Hepatocyte (in vitro differentiated cells): ENCODE measurements at regions not wholly inside any gene's neighbourhood (a gene's known extent, or its start where the extent isn't known, plus 50 kb on each side); places are given as distances from the start of the nearest gene placed in this dataset.

Source experiments
- DNase-seq: peaks from one replicate; pipeline ENCODE4 v3.0.0-alpha.2; 2016; ENCODE audit warnings: low spot score
- H2AFZ ChIP-seq: fragments of 200-600 bp; sonication (generic); 2 replicates; pipeline ENCODE4 v1.6.0; 2016; ENCODE audit warnings: antibody characterized with exemption, mild to moderate bottlenecking
- H3K27ac ChIP-seq: fragments of 200-600 bp; sonication (generic); 2 replicates; pipeline ENCODE4 v1.5.1; 2016; ENCODE audit warnings: mild to moderate bottlenecking
- H3K27me3 ChIP-seq: fragments of 200-600 bp; sonication (generic); 2 replicates; pipeline ENCODE4 v1.6.1; 2016
- H3K36me3 ChIP-seq: fragments of 200-600 bp; sonication (generic); replicated peaks from 2 replicates; pipeline ENCODE4 v1.5.1; 2016; ENCODE audit warnings: low read depth; ENCODE audit not compliant: insufficient read depth
- H3K4me1 ChIP-seq: fragments of 200-600 bp; sonication (generic); 2 replicates; pipeline ENCODE4 v1.5.1; 2016; ENCODE audit warnings: mild to moderate bottlenecking, moderate library complexity; ENCODE audit not compliant: insufficient read depth
- H3K4me2 ChIP-seq: fragments of 200-600 bp; sonication (generic); 2 replicates; pipeline ENCODE4 v1.6.0; 2016
- H3K4me3 ChIP-seq: fragments of 200-600 bp; sonication (generic); 2 replicates; pipeline ENCODE4 v1.5.1; 2016; ENCODE audit warnings: mild to moderate bottlenecking
- H3K79me2 ChIP-seq: fragments of 200-600 bp; sonication (generic); 2 replicates; pipeline ENCODE4 v1.6.0; 2017; ENCODE audit warnings: mild to moderate bottlenecking
- H3K9me2 ChIP-seq: fragments of 200-600 bp; sonication (generic); replicated peaks from 2 replicates; pipeline ENCODE4 v1.6.0; 2017; ENCODE audit warnings: mild to moderate bottlenecking; ENCODE audit not compliant: insufficient read depth
- H3K9me3 ChIP-seq: fragments of 200-600 bp; sonication (generic); 2 replicates; pipeline ENCODE4 v1.5.1; 2016; ENCODE audit warnings: low read depth, mild to moderate bottlenecking
- H4K20me1 ChIP-seq: fragments of 200-600 bp; sonication (generic); 2 replicates; pipeline ENCODE4 v1.6.0; 2016; ENCODE audit warnings: mild to moderate bottlenecking; ENCODE audit not compliant: insufficient read depth, poor library complexity, severe bottlenecking
- EZH2 ChIP-seq: fragments of 200-600 bp; sonication (generic); IDR thresholded peaks from 2 replicates; pipeline ENCODE4 v1.6.1; 2016; ENCODE audit warnings: antibody characterized with exemption, mild to moderate bottlenecking, borderline replicate concordance
- EZH2phosphoT487 ChIP-seq: fragments of 200-600 bp; sonication (generic); IDR thresholded peaks from one replicate; pipeline ENCODE4 v1.6.1; 2018; ENCODE audit warnings: antibody characterized with exemption, mild to moderate bottlenecking, low read depth, moderate library complexity; ENCODE audit not compliant: unreplicated experiment, severe bottlenecking
- WGBS: methylation state at CpG from one replicate; pipeline ENCODE4 v1.1.6; 2016; ENCODE audit warnings: low lambda C conversion rate; ENCODE audit errors: missing lambda C conversion rate; 5-methylcytosine and 5-hydroxymethylcytosine counted together
- TF ChIP-seq, protein P1 (sequence below): fragments of 200-600 bp; sonication (generic); IDR thresholded peaks from 2 replicates; pipeline ENCODE4 v1.5.1; 2016; ENCODE audit warnings: antibody characterized with exemption, mild to moderate bottlenecking; ENCODE audit not compliant: poor library complexity

GRCh38 chr3:117910820-117911521 lies 1123.7 kb downstream of the IGSF11 start:
- Histone ChIP-seq H4K20me1 (no peaks in the 10 kb centered on the region), H3K4me1 (no peaks in the 10 kb centered on the region), H3K9me3 (no peaks in the 10 kb centered on the region), H3K4me3 (no peak overlapping the region), H3K27ac (no peak overlapping the region), H3K79me2 (no peaks in the 10 kb centered on the region), H3K36me3 (no peaks in the 10 kb centered on the region), H2AFZ (no peak overlapping the region), H3K4me2 (no peak overlapping the region), H3K27me3 (no peaks in the 10 kb centered on the region), H3K9me2 (no peaks in the 10 kb centered on the region)
- TF ChIP-seq EZH2phosphoT487, result no peak
- TF ChIP-seq, protein P1, sequence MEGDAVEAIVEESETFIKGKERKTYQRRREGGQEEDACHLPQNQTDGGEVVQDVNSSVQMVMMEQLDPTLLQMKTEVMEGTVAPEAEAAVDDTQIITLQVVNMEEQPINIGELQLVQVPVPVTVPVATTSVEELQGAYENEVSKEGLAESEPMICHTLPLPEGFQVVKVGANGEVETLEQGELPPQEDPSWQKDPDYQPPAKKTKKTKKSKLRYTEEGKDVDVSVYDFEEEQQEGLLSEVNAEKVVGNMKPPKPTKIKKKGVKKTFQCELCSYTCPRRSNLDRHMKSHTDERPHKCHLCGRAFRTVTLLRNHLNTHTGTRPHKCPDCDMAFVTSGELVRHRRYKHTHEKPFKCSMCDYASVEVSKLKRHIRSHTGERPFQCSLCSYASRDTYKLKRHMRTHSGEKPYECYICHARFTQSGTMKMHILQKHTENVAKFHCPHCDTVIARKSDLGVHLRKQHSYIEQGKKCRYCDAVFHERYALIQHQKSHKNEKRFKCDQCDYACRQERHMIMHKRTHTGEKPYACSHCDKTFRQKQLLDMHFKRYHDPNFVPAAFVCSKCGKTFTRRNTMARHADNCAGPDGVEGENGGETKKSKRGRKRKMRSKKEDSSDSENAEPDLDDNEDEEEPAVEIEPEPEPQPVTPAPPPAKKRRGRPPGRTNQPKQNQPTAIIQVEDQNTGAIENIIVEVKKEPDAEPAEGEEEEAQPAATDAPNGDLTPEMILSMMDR, result no peak
- TF ChIP-seq EZH2, result no peak
- no peak for DNase-seq
- WGBS, result 92% methylated on average over 3 of the region's 3 CpGs

GRCh38 chr3:117912352-117912751 lies 1122.3 kb downstream of the IGSF11 start:
- 91% methylated on average over 2 of the region's 2 CpGs for WGBS
- Histone ChIP-seq H3K27ac (no peak overlapping the region), H3K9me3 (no peaks in the 10 kb centered on the region), H3K27me3 (no peaks in the 10 kb centered on the region), H3K9me2 (no peaks in the 10 kb centered on the region), H3K36me3 (no peaks in the 10 kb centered on the region), H4K20me1 (no peaks in the 10 kb centered on the region), H2AFZ (no peak overlapping the region), H3K79me2 (no peaks in the 10 kb centered on the region), H3K4me2 (no peak overlapping the region), H3K4me3 (no peak overlapping the region), H3K4me1 (no peaks in the 10 kb centered on the region)
- DNase-seq, result no peak
- TF ChIP-seq, protein P1, result no peak
- TF ChIP-seq EZH2phosphoT487 (no peak), EZH2 (no peak)

DNA sequence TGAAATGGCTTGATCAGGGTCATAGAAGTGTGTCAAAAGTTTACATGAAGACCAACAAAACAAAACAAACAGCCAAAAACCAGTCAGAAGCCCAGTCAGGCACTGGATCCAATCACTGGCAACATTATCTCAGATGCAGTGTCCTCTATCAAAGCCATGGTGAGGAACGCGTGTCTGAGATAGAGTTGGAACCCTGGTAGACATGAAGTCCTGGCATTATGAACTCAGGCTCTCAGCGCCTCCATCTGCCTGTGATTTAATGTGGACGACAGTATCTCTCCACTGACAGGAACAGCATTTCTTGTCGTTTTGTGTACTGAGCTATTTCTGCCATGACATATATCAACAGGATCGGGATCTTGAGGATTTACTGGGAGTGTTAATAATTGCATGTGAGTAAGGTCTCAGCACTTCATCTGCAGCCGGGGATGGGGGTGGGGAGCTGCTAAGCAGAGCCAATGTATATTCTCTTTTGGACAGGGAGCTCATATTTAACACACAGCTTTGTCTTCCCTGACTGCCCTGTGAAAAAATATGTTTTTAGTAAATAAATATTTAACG lies 1120.0 kb downstream of the IGSF11 start:
- 72% methylated on average over 8 of the region's 8 CpGs for WGBS
- Histone ChIP-seq H3K4me2 (no peak overlapping the region), H4K20me1 (no peaks in the 10 kb centered on the region), H3K4me1 (no peaks in the 10 kb centered on the region), H3K9me2 (no peaks in the 10 kb centered on the region), H3K9me3 (no peaks in the 10 kb centered on the region), H2AFZ (no peak overlapping the region), H3K36me3 (no peaks in the 10 kb centered on the region), H3K79me2 (no peaks in the 10 kb centered on the region), H3K27ac (no peak overlapping the region), H3K27me3 (no peaks in the 10 kb centered on the region), H3K4me3 (no peak overlapping the region)
- DNase-seq, result no peak
- TF ChIP-seq EZH2phosphoT487, result no peak
- no peak for TF ChIP-seq EZH2
- TF ChIP-seq, protein P1, result no peak
